HG03108 (cell line): ENCODE measurements at regions not wholly inside any gene's neighbourhood (a gene's known extent, or its start where the extent isn't known, plus 50 kb on each side); places are given as distances from the start of the nearest gene placed in this dataset.

Source experiments
- ATAC-seq: cut with Tn5 transposase; IDR thresholded peaks from one replicate; pipeline ENCODE4 v1.9.1; 2021; ENCODE audit warnings: moderate library complexity; ENCODE audit not compliant: unreplicated experiment

- no peak for ATAC-seq
These were observed 1068.6 kb upstream of the CADM2 start for GRCh38 chr3:83890039-83890762.

- no peak for ATAC-seq
These were observed 1068.0 kb upstream of the CADM2 start for GRCh38 chr3:83890763-83891135.

- no peak for ATAC-seq
These were observed 1064.6 kb upstream of the CADM2 start for GRCh38 chr3:83894223-83894622.

GRCh38 chr3:83895892-83896291 is 1062.9 kb upstream of the CADM2 start:
- ATAC-seq = no peak

- ATAC-seq = no peak
These were observed 1055.8 kb upstream of the CADM2 start for GRCh38 chr3:83902787-83903533.

GRCh38 chr3:83913381-83913780 is 1045.4 kb upstream of the CADM2 start:
- no peak for ATAC-seq

- no peak for ATAC-seq
These were observed 1032.5 kb upstream of the CADM2 start for GRCh38 chr3:83926291-83926690.

- ATAC-seq = no peak
These were observed 1030.4 kb upstream of the CADM2 start for GRCh38 chr3:83928391-83928790.

- no peak for ATAC-seq
These were observed 1029.9 kb upstream of the CADM2 start for GRCh38 chr3:83928903-83929302.

- ATAC-seq = no peak
These were observed 1024.4 kb upstream of the CADM2 start for GRCh38 chr3:83934192-83935021.

GRCh38 chr3:83938491-83938890 is 1020.3 kb upstream of the CADM2 start:
- no peak for ATAC-seq

GRCh38 chr3:83941990-83942745 is 1016.6 kb upstream of the CADM2 start:
- ATAC-seq = no peak

GRCh38 chr3:83946049-83946448 is 1012.7 kb upstream of the CADM2 start:
- ATAC-seq = no peak

GRCh38 chr3:83946554-83946953 is 1012.2 kb upstream of the CADM2 start:
- no peak for ATAC-seq

- ATAC-seq = no peak
These were observed 1010.0 kb upstream of the CADM2 start for GRCh38 chr3:83948771-83949170.

GRCh38 chr3:83953417-83954089 is 1005.2 kb upstream of the CADM2 start:
- no peak for ATAC-seq

GRCh38 chr3:83956431-83956830 is 1002.4 kb upstream of the CADM2 start:
- no peak for ATAC-seq

GRCh38 chr3:83968356-83968755 is 990.4 kb upstream of the CADM2 start:
- no peak for ATAC-seq

GRCh38 chr3:83971666-83972065 is 987.1 kb upstream of the CADM2 start:
- no peak for ATAC-seq

- ATAC-seq = no peak
These were observed 950.2 kb upstream of the CADM2 start for GRCh38 chr3:84008623-84009022.
